PC-3 (cell line): ENCODE measurements at regions not wholly inside any gene's neighbourhood (a gene's known extent, or its start where the extent isn't known, plus 50 kb on each side); places are given as distances from the start of the nearest gene placed in this dataset.

Source experiments
- ATAC-seq: fragments of 200-7000 bp; cut with Tn5 transposase; 2 replicates; pipeline ENCODE4 v1.9.1; 2020; ENCODE audit warnings: mild to moderate bottlenecking, moderate library complexity
- BruUV-seq: library from RNA; stranded (reverse); fragments of 400-500 nt; replicated peaks from 2 replicates; lab custom pipeline; 2021; lab: Mats Ljungman, UMichigan
- CTCF ChIA-PET: fragments of 300-600 bp; sonication (Branson Sonifier 250); formaldehyde crosslinking; loops from one replicate; lab custom pipeline; 2022; ENCODE audit warnings: antibody characterized with exemption; lab: Charles Lee
- POLR2A ChIA-PET: fragments of 300-600 bp; sonication (Branson Sonifier 250); formaldehyde crosslinking; loops from one replicate; lab custom pipeline; 2022; ENCODE audit warnings: antibody characterized with exemption; ENCODE audit not compliant: unreplicated experiment; lab: Charles Lee
- DNase-seq: peaks from one replicate; pipeline ENCODE4 v3.0.0-alpha.2; 2015
- H2AFZ ChIP-seq: fragments of 300-600 bp; sonication (generic); 2 replicates; pipeline ENCODE4 v1.6.0; 2016; ENCODE audit warnings: antibody characterized with exemption, low read length
- H3F3A ChIP-seq: fragments of 300-600 bp; sonication (generic); one replicate; pipeline ENCODE4 v1.6.0; 2017; ENCODE audit warnings: antibody characterized with exemption, low read length, control low read depth, mild to moderate bottlenecking; ENCODE audit not compliant: unreplicated experiment
- H3K27ac ChIP-seq: fragments of 300-600 bp; sonication (generic); 2 replicates; pipeline ENCODE4 v1.5.1; 2016; ENCODE audit warnings: mild to moderate bottlenecking, low read length
- H3K27me3 ChIP-seq: fragments of 300-600 bp; sonication (generic); 2 replicates; pipeline ENCODE4 v1.6.1; 2016; ENCODE audit warnings: low read length, mixed read lengths
- H3K36me3 ChIP-seq: fragments of 300-600 bp; sonication (generic); 2 replicates; pipeline ENCODE4 v1.6.1; 2016; ENCODE audit warnings: low read depth, mixed run types, low read length, mixed read lengths
- H3K4me1 ChIP-seq: fragments of 300-600 bp; sonication (generic); 2 replicates; pipeline ENCODE4 v1.5.1; 2016; ENCODE audit warnings: low read length; ENCODE audit not compliant: insufficient read depth
- H3K4me2 ChIP-seq: fragments of 300-600 bp; sonication (generic); 2 replicates; pipeline ENCODE4 v1.6.0; 2016; ENCODE audit warnings: low read length
- H3K4me3 ChIP-seq: fragments of 300-600 bp; sonication (generic); 2 replicates; pipeline ENCODE4 v1.5.1; 2016; ENCODE audit warnings: mild to moderate bottlenecking, low read length, mixed read lengths
- H3K79me2 ChIP-seq: fragments of 300-600 bp; sonication (generic); 2 replicates; pipeline ENCODE4 v1.6.1; 2017; ENCODE audit warnings: low read length, mixed read lengths
- H3K9ac ChIP-seq: fragments of 300-600 bp; sonication (generic); 2 replicates; pipeline ENCODE4 v1.6.0; 2016; ENCODE audit warnings: mild to moderate bottlenecking, low read length
- H3K9me2 ChIP-seq: fragments of 300-600 bp; sonication (generic); replicated peaks from 2 replicates; pipeline ENCODE4 v1.6.1; 2016; ENCODE audit warnings: mixed run types, low read length, mixed read lengths
- H3K9me3 ChIP-seq: fragments of 300-600 bp; sonication (generic); 2 replicates; pipeline ENCODE4 v1.6.1; 2016; ENCODE audit warnings: low read length, mixed read lengths
- H4K20me1 ChIP-seq: fragments of 300-600 bp; sonication (generic); 2 replicates; pipeline ENCODE4 v1.6.1; 2016; ENCODE audit warnings: low read length, mixed read lengths
- CTCF ChIP-seq: fragments of 300-600 bp; sonication (generic); conservative IDR thresholded peaks from 2 replicates; pipeline ENCODE4 v1.5.1; 2017; ENCODE audit warnings: antibody characterized with exemption, low read depth, mild to moderate bottlenecking, low read length
- EZH2 ChIP-seq: fragments of 300-600 bp; sonication (generic); IDR thresholded peaks from one replicate; pipeline ENCODE4 v1.6.1; 2017; ENCODE audit warnings: antibody characterized with exemption, mild to moderate bottlenecking, low read length; ENCODE audit not compliant: unreplicated experiment
- EZH2phosphoT487 ChIP-seq: fragments of 300-600 bp; sonication (generic); IDR thresholded peaks from 2 replicates; pipeline ENCODE4 v1.6.1; 2018; ENCODE audit warnings: mild to moderate bottlenecking, antibody characterized with exemption, low read length, borderline replicate concordance
- intact Hi-C: fragments of 100-400 bp; cut with micrococcal nuclease; formaldehyde crosslinking; loops from 2 replicates; pipeline ENCODE4 v1.9.0; 2023

DNA sequence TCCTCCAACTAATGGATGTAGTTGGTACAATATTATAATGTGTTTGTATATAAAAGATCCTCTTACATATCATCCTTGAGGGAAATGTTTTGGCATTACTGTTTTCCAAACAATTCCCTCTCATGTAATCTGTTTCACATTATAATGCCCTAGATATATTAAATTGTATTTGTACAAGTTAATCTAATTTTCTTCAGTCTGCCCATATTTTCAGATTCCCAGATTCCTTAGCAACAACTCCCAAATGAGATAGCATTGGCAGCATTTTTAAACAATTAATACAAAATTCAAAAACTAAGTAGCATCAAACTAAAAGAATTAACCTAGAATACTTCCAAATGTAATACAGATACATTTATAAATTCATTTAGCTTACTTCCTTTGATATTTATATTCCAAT lies 860.2 kb downstream of the C12orf50 start:
- CTCF ChIA-PET, result no interaction called here

GRCh38 chr12:87165733-87166375 lies 863.3 kb downstream of the C12orf50 start:
- H3K27me3 ChIP-seq, result no peaks in the 10 kb centered on the region
- no peak overlapping the region for H3K4me2 ChIP-seq
- DNase-seq, result no peak

More for the DNA sequence above, 860.2 kb downstream of the C12orf50 start:
- BruUV-seq, result no TSS peak
- ATAC-seq (no peak), DNase-seq (no peak)
- Histone ChIP-seq H3K9me3 (peaks cover 13% of the 10 kb centered on the region), H3K4me1 (no peaks in the 10 kb centered on the region), H3K36me3 (0 out of 2 replicates have a peak, but pooled peaks cover 5% of the 10 kb centered on the region), H3K27me3 (no peaks in the 10 kb centered on the region), H3K27ac (no peak overlapping the region), H4K20me1 (no peaks in the 10 kb centered on the region), H3K9ac (no peak overlapping the region), H2AFZ (no peak overlapping the region), H3K4me3 (no peak overlapping the region), H3K9me2 (no peaks in the 10 kb centered on the region), H3K4me2 (no peak overlapping the region), H3K79me2 (no peaks in the 10 kb centered on the region), H3F3A (no peaks in the 10 kb centered on the region)
- intact Hi-C loops, result no loop called here
- TF ChIP-seq EZH2phosphoT487, result no peak
- TF ChIP-seq EZH2, result no peak
- TF ChIP-seq CTCF, result no peak
- POLR2A ChIA-PET, result no interaction called here

More at GRCh38 chr12:87165733-87166375, 863.3 kb downstream of the C12orf50 start:
- no peak overlapping the region for H3K27ac ChIP-seq
- H2AFZ ChIP-seq, result no peak overlapping the region
- 0 out of 2 replicates have a peak, but pooled peaks cover 5% of the 10 kb centered on the region for H3K36me3 ChIP-seq
- H4K20me1 ChIP-seq, result no peaks in the 10 kb centered on the region
- no peak for TF ChIP-seq EZH2phosphoT487
- TF ChIP-seq CTCF, result no peak
- TF ChIP-seq EZH2, result no peak
- no peaks in the 10 kb centered on the region for H3F3A ChIP-seq
- H3K79me2 ChIP-seq, result no peaks in the 10 kb centered on the region
- no peak overlapping the region for H3K4me3 ChIP-seq
- BruUV-seq, result no TSS peak
- ChIA-PET POLR2A (no interaction called here), CTCF (no interaction called here)
- H3K9ac ChIP-seq, result no peak overlapping the region
- H3K9me2 ChIP-seq, result no peaks in the 10 kb centered on the region
- ATAC-seq, result no peak
- H3K9me3 ChIP-seq, result peaks cover 13% of the 10 kb centered on the region
- intact Hi-C loops, result no loop called here
- H3K4me1 ChIP-seq, result peaks cover 5% of the 10 kb centered on the region
